LNCAP (cell line): ENCODE measurements at regions not wholly inside any gene's neighbourhood (a gene's known extent, or its start where the extent isn't known, plus 50 kb on each side); places are given as distances from the start of the nearest gene placed in this dataset.

ENCODE experiments used
- CTCF ChIP-seq: fragments of 450-650 bp; IDR thresholded peaks from 2 replicates; pipeline ENCODE4 v1.5.1; 2017; ENCODE audit warnings: mild to moderate bottlenecking

- no peak for TF ChIP-seq CTCF
These were observed 112.8 kb upstream of the NUDT6 start for GRCh38 chr4:123035239-123035638.

DNA sequence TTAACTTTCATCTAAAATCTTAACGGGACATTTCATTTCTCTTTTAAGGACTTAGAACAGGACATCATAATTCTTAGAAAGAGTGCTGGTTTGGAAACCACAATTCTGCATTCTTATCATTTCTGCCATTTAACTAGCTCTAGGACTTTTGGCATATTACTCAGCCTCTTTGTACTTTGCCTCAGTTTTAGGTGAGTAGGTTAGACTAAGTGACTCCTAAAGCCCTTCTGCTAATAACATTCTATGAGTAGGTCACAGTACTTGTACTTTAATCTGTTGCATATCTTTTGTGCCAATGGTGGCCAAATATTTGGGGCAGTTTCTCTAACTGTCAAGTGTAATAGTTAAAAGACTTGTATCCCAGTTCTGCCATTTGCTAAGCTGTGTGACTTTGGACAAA lies 115.4 kb upstream of the NUDT6 start:
- TF ChIP-seq CTCF = no peak

GRCh38 chr4:123042095-123042494 lies 119.7 kb upstream of the NUDT6 start:
- TF ChIP-seq CTCF = no peak

DNA sequence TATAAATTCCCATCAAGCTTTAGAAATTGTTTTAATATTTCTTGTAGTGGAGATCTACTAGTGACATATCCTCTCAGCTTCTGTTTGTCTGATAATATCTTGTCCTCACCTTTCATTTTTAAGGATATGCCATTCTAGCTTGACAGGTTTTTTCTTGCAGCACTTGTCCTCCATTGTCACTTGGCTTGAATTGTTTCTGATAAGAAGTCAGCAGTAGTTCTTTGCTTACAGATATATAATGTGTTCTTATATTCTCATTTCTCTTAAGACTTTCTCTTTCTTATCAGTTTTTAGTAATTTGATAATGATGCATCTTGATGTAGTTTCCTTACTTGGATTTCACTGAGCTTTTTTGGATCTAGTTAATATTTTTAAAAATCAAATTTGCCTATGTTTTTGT lies 120.6 kb upstream of the NUDT6 start:
- no peak for TF ChIP-seq CTCF

GRCh38 chr4:123043793-123044425 lies 121.5 kb upstream of the NUDT6 start:
- no peak for TF ChIP-seq CTCF

GRCh38 chr4:123046096-123046495 lies 123.7 kb upstream of the NUDT6 start:
- no peak for TF ChIP-seq CTCF

- TF ChIP-seq CTCF = no peak
These were observed 127.6 kb upstream of the NUDT6 start for GRCh38 chr4:123050018-123050417.

DNA sequence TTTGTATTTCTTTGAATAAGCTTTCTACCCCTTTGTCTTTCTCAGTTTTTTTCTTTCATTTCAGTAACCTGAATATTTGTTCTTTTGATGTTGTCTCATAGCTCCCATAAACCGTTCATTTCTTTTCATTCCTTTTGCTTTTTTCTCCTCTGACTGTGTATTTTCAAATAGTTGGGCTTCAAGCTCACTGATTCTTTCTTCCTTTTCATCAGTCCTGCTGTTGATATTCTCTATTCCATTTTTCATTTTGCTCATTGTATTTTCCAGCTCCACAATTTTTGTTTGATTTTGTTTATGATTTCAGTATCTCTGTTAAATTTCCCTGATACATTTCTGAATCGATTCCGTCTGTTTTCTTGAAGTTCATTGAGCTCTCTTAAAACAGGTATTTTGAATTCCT lies 129.6 kb upstream of the NUDT6 start:
- TF ChIP-seq CTCF = no peak
